H1 (cell line): ENCODE measurements at regions not wholly inside any gene's neighbourhood (a gene's known extent, or its start where the extent isn't known, plus 50 kb on each side); places are given as distances from the start of the nearest gene placed in this dataset.

ENCODE experiments used
- ASH2L ChIP-seq: fragments of 200-600, 300-600 bp; sonication (generic); IDR thresholded peaks from one replicate; pipeline ENCODE4 v1.7.1; 2017; ENCODE audit warnings: low read length
- CTCF ChIP-seq, 3 experiments: IDR thresholded peaks; 1 replicate in 2 of 3; 2 replicates in 1 of 3; pipeline versions ENCODE4 v1.5.1 to v1.6.1; 2011; ENCODE audit warnings: low read length in 3 of 3, mild to moderate bottlenecking in 3 of 3, inconsistent platforms in 2 of 3, low read depth in 1 of 3, moderate library complexity in 1 of 3; ENCODE audit not compliant: insufficient read depth in 1 of 3; ENCODE audit errors: control extremely low read depth in 1 of 3
- EZH2 ChIP-seq: fragments of 200-600 bp; sonication (generic); IDR thresholded peaks from 2 replicates; pipeline ENCODE4 v1.7.1; 2012; ENCODE audit warnings: low read depth, mild to moderate bottlenecking, moderate library complexity, low read length, inconsistent platforms; ENCODE audit not compliant: severe bottlenecking
- FOSL1 ChIP-seq: IDR thresholded peaks from 2 replicates; pipeline ENCODE4 v1.6.1; 2011; ENCODE audit warnings: mild to moderate bottlenecking, low read depth, low read length, moderate library complexity; ENCODE audit not compliant: insufficient read depth
- GTF2F1 ChIP-seq: IDR thresholded peaks from 2 replicates; pipeline ENCODE4 v1.6.1; 2012; ENCODE audit warnings: low read depth, low read length, improper control_type of control experiment, borderline replicate concordance
- HDAC6 ChIP-seq: IDR thresholded peaks from one replicate; pipeline ENCODE4 v1.7.1; 2012; ENCODE audit warnings: low read depth, mild to moderate bottlenecking, inconsistent platforms, low read length, moderate library complexity
- NANOG ChIP-seq: IDR thresholded peaks from 2 replicates; pipeline ENCODE4 v1.6.1; 2011; ENCODE audit warnings: low read length, low read depth, mild to moderate bottlenecking, inconsistent platforms; ENCODE audit not compliant: insufficient read depth, poor library complexity, severe bottlenecking
- POLR2A ChIP-seq, 2 experiments: IDR thresholded peaks; 1 replicate in 1 of 2; 2 replicates in 1 of 2; pipeline ENCODE4 v1.6.1; 2011; ENCODE audit warnings: low read depth in 2 of 2, low read length in 2 of 2, mild to moderate bottlenecking in 2 of 2; ENCODE audit errors: control extremely low read depth in 1 of 2
- POLR2AphosphoS5 ChIP-seq: IDR thresholded peaks from 2 replicates; pipeline ENCODE4 v1.6.1; 2011; ENCODE audit warnings: low read depth, low read length
- RAD21 ChIP-seq, 2 experiments: IDR thresholded peaks in 1 of 2; conservative IDR thresholded peaks in 1 of 2; 2 replicates each; pipeline ENCODE4 v1.6.1; 2011; ENCODE audit warnings: low read depth in 2 of 2, low read length in 2 of 2, improper control_type of control experiment in 1 of 2, inconsistent platforms in 1 of 2, mild to moderate bottlenecking in 1 of 2, moderate library complexity in 1 of 2
- RFX5 ChIP-seq: IDR thresholded peaks from 2 replicates; pipeline ENCODE4 v1.6.1; 2011; ENCODE audit warnings: low read depth, low read length, improper control_type of control experiment, borderline replicate concordance
- RNF2 ChIP-seq: fragments of 200-900, 300-1000 bp; sonication (generic); IDR thresholded peaks from 2 replicates; pipeline ENCODE4 v1.7.1; 2016; ENCODE audit warnings: borderline replicate concordance, low read depth, mild to moderate bottlenecking, antibody characterized with exemption, low read length; ENCODE audit not compliant: poor library complexity, severe bottlenecking; ENCODE audit errors: missing control alignments
- TBP ChIP-seq: IDR thresholded peaks from 2 replicates; pipeline ENCODE4 v1.6.1; 2011; ENCODE audit warnings: low read depth, low read length, improper control_type of control experiment
- TF ChIP-seq, protein P1 (sequence below): IDR thresholded peaks from 2 replicates; pipeline ENCODE4 v1.6.1; 2012; ENCODE audit warnings: inconsistent platforms

DNA sequence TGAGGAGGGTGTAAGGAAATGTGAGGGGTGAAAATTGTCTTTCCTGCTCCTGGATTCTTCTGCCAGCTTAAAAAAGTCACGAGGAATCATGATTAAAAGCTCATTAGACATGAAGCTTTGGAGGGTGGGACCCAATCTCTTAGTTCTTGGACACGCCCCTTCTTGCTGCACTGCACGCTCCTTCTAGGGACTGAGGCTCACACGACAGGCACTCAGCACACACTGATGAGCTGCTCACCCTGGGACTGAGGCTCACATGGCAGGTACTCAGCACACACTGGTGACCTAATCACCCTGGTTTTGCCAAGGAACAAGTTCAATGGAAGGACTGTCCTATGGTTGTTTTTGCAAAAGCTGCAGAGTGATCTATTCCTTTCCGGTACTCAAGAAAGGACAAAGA lies 65.8 kb upstream of the ELMO1 start:
- TF ChIP-seq CTCF (IDR thresholded peaks at IDR 0.05; ENCODE audit: control extremely low read depth in 1 of 3, insufficient read depth in 1 of 3, low read depth in 1 of 3, low read length in 3 of 3) = no peak
- TF ChIP-seq TBP = no peak
- TF ChIP-seq EZH2 = no peak
- no peak for TF ChIP-seq RAD21 (IDR thresholded peaks at IDR 0.05 in 1 of 2, conservative IDR thresholded peaks at IDR 0.05 in 1 of 2; ENCODE audit: low read depth in 2 of 2, low read length in 2 of 2)
- TF ChIP-seq NANOG = no peak
- TF ChIP-seq ASH2L = no peak
- no peak for TF ChIP-seq POLR2A (IDR thresholded peaks at IDR 0.05; ENCODE audit: control extremely low read depth in 1 of 2, low read depth in 2 of 2, low read length in 2 of 2)
- TF ChIP-seq POLR2AphosphoS5 = no peak
- no peak for TF ChIP-seq FOSL1
- no peak for TF ChIP-seq GTF2F1
- TF ChIP-seq, protein P1, sequence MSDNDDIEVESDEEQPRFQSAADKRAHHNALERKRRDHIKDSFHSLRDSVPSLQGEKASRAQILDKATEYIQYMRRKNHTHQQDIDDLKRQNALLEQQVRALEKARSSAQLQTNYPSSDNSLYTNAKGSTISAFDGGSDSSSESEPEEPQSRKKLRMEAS = no peak
- TF ChIP-seq HDAC6 = no peak
- TF ChIP-seq RFX5 = no peak
- TF ChIP-seq RNF2 = no peak
